Spleen (tissue), 11 donors: ENCODE measurements at regions not wholly inside any gene's neighbourhood (a gene's known extent, or its start where the extent isn't known, plus 50 kb on each side); places are given as distances from the start of the nearest gene placed in this dataset.
"Not testable (repeated sequence)": the region's sequence is repeated elsewhere in the genome, so short reads cannot be mapped to it uniquely, and the experiment has no call there.

Experiments
- DNase-seq: peaks from one replicate; pipeline ENCODE4 v3.0.0-alpha.2; 2020
- H3K27ac ChIP-seq, 8 donors: fragments of 200-600 bp; sonication (generic) in 7 of 8; 1 replicate in 4 of 8; 2 replicates in 4 of 8; pipeline versions ENCODE4 v1.5.0 to v1.8.0; 2016 to 2021; ENCODE audit warnings: inconsistent platforms in 4 of 8, mild to moderate bottlenecking in 4 of 8, moderate library complexity in 1 of 8
- H3K27me3 ChIP-seq, 7 donors: fragments of 200-600 bp; sonication (generic) in 6 of 7; replicated peaks in 1 of 7; 1 replicate in 4 of 7; 2 replicates in 3 of 7; pipeline versions ENCODE4 v1.5.0 to v1.8.0; 2016 to 2021; ENCODE audit warnings: inconsistent platforms in 3 of 7, mild to moderate bottlenecking in 1 of 7
- H3K36me3 ChIP-seq, 6 donors: fragments of 200-600 bp; sonication (generic) in 5 of 6; 1 replicate in 4 of 6; 2 replicates in 2 of 6; pipeline versions ENCODE4 v1.5.0 to v1.8.0; 2016 to 2021; ENCODE audit warnings: inconsistent platforms in 2 of 6
- H3K4me1 ChIP-seq, 6 donors: fragments of 200-600 bp; sonication (generic) in 5 of 6; 1 replicate in 3 of 6; 2 replicates in 3 of 6; pipeline versions ENCODE4 v1.5.0 to v1.8.0; 2016 to 2021; ENCODE audit warnings: inconsistent platforms in 3 of 6
- H3K4me3 ChIP-seq, 8 donors: fragments of 200-600 bp; sonication (generic) in 7 of 8; 1 replicate in 4 of 8; 2 replicates in 4 of 8; pipeline versions ENCODE4 v1.5.0 to v1.8.0; 2016 to 2021; ENCODE audit warnings: inconsistent platforms in 4 of 8, mild to moderate bottlenecking in 4 of 8, moderate library complexity in 2 of 8
- H3K9me3 ChIP-seq, 8 donors: fragments of 200-600 bp; sonication (generic) in 7 of 8; 1 replicate in 4 of 8; 2 replicates in 4 of 8; pipeline versions ENCODE4 v1.5.0 to v1.8.0; 2016 to 2021; ENCODE audit warnings: inconsistent platforms in 4 of 8
- POLR2A ChIP-seq, 3 donors: fragments of 450-650 bp; IDR thresholded peaks; one replicate each; pipeline ENCODE4 v1.5.1; 2017; ENCODE audit warnings: antibody characterized with exemption in 3 of 3, mild to moderate bottlenecking in 1 of 3
- POLR2AphosphoS5 ChIP-seq, 3 donors: sonication (generic); formaldehyde crosslinking; IDR thresholded peaks; one replicate each; pipeline ENCODE4 v1.5.1; 2017; ENCODE audit warnings: antibody characterized with exemption in 3 of 3
- WGBS, 5 donors: extraction: QIAGEN DNeasy Blood & Tissue Kit in 3 of 5; methylation state at CpG; one replicate each; pipeline versions ENCODE4 v1.1.5 to v1.1.7; 2013 to 2018; 5-methylcytosine and 5-hydroxymethylcytosine counted together
- intact Hi-C: fragments of 100-400 bp; cut with DNase I; formaldehyde crosslinking; loops from one replicate; pipeline ENCODE4 v1.15.0; 2023; ENCODE audit warnings: low total_unique reads
- TF ChIP-seq, protein P1 (sequence below), 11 experiments: fragments of 200-600 bp in 7 of 11; fragments of 450-650 bp in 4 of 11; sonication (generic) in 4 of 11; IDR thresholded peaks in 8 of 11; conservative IDR thresholded peaks in 3 of 11; 1 replicate in 7 of 11; 2 replicates in 4 of 11; pipeline versions ENCODE4 v1.4.0 to v1.8.0; 2016 to 2021; ENCODE audit warnings: antibody characterized with exemption in 11 of 11, inconsistent platforms in 4 of 11, mild to moderate bottlenecking in 1 of 11
- donor health status: healthy with polysubstance abuse.
- donor health status: DM: no; HTN: no; CAD: no; lungs with moderate emphysema.
- donor health status: DM: no; HTN: no; CAD: no.
- donor health status: Bipolar disorder and iron deficiency.
- donor health status: healthy.
- donor health status: DM: no; HTN: no; CAD: no.
- donor health status: DM: yes; HTN: yes; CAD: no.

DNA sequence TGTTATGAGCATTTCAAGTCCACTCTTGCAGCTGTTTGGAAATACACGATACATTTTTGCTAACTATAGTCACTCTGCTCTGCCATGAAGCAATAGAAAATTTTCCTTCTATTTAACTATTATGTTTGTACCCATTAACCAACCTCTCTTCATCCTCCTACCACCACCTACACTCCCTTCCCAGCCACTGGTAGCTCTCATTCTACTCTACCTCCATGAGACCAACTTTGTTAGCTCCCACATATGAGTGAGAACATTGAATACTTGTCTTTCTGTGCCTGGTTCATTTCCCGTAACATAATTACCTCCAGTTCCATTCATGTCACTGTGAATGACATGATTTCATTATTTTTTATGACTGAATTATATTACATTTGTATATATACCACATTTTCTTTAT is 505.9 kb upstream of the CCNG1 start:
- H3K4me1 ChIP-seq: no peaks in the 10 kb centered on the region
- 88 to 94% (median 89%) methylated on average over 2 of the region's 2 CpGs for WGBS, 5 donors
- DNase-seq: no peak
- H3K9me3 ChIP-seq: peaks cover 0 to 64% (median 39%) of the 10 kb centered on the region in 8 donors
- intact Hi-C loops: no loop called here
- no peaks in the 10 kb centered on the region for H3K27me3 ChIP-seq
- no peaks in the 10 kb centered on the region for H3K36me3 ChIP-seq
- H3K4me3 ChIP-seq: no peak overlapping the region
- H3K27ac ChIP-seq: no peak overlapping the region
- TF ChIP-seq, protein P1, sequence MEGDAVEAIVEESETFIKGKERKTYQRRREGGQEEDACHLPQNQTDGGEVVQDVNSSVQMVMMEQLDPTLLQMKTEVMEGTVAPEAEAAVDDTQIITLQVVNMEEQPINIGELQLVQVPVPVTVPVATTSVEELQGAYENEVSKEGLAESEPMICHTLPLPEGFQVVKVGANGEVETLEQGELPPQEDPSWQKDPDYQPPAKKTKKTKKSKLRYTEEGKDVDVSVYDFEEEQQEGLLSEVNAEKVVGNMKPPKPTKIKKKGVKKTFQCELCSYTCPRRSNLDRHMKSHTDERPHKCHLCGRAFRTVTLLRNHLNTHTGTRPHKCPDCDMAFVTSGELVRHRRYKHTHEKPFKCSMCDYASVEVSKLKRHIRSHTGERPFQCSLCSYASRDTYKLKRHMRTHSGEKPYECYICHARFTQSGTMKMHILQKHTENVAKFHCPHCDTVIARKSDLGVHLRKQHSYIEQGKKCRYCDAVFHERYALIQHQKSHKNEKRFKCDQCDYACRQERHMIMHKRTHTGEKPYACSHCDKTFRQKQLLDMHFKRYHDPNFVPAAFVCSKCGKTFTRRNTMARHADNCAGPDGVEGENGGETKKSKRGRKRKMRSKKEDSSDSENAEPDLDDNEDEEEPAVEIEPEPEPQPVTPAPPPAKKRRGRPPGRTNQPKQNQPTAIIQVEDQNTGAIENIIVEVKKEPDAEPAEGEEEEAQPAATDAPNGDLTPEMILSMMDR (IDR thresholded peaks at IDR 0.05 in 8 of 11, conservative IDR thresholded peaks at IDR 0.05 in 3 of 11): no peak
- TF ChIP-seq POLR2A (IDR thresholded peaks at IDR 0.05): no peak
- no peak for TF ChIP-seq POLR2AphosphoS5 (IDR thresholded peaks at IDR 0.05)

DNA sequence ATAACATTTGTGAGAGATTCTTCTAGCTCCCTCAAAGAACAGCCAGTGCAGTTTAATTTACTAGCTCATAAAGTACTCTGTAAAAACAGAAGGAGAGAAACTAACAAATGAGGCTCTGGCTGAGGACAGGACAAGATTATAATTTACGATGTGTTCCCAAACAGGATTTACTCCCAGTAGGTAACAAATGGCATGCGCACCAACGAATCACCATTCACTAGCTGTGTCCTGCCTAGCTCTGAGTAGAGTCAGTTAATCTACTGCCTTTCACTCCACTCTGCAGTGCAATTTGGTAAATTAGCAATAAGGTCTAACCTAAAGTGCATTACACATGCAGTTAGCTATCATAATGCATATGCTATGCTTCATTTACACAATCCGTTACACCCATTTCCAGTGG is 497.4 kb upstream of the CCNG1 start:
- intact Hi-C loops: no loop called here
- H3K27me3 ChIP-seq: no peaks in the 10 kb centered on the region
- H3K36me3 ChIP-seq: no peaks in the 10 kb centered on the region
- no peak overlapping the region for H3K4me3 ChIP-seq
- H3K27ac ChIP-seq: no peak overlapping the region
- WGBS, 5 donors: 68 to 80% (median 71%) methylated on average over 4 of the region's 4 CpGs
- no peaks in the 10 kb centered on the region for H3K4me1 ChIP-seq
- H3K9me3 ChIP-seq: peaks cover 0 to 30% (median 16%) of the 10 kb centered on the region in 8 donors
- DNase-seq: no peak
- TF ChIP-seq POLR2A (IDR thresholded peaks at IDR 0.05) (no peak), POLR2AphosphoS5 (IDR thresholded peaks at IDR 0.05) (no peak)
- TF ChIP-seq, protein P1 (IDR thresholded peaks at IDR 0.05 in 8 of 11, conservative IDR thresholded peaks at IDR 0.05 in 3 of 11): no peak

DNA sequence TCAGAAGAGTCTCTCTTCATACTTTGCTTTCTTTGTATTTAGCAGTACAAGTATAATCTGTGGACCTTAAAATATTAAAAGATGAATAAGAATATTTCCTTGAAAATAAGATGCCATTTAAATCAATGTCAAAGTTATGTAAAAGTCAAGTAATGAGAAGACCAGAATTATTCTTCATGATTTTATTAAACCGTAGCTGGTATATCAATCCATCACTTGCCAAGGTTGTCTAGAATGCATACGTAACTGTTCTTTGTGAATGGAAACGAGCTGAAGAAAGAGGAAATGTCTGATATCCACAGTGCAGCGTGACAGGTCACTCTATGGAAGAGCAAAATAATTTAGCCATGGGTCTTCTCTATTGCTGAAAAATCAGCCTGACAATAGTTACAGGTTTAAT is 488.7 kb upstream of the CCNG1 start:
- TF ChIP-seq, protein P1 (IDR thresholded peaks at IDR 0.05 in 8 of 11, conservative IDR thresholded peaks at IDR 0.05 in 3 of 11): no peak
- no peak for TF ChIP-seq POLR2AphosphoS5 (IDR thresholded peaks at IDR 0.05)
- no peak for TF ChIP-seq POLR2A (IDR thresholded peaks at IDR 0.05)
- Histone ChIP-seq H3K9me3 (peaks cover 0 to 14% (median 5%) of the 10 kb centered on the region in 8 donors), H3K4me3 (no peak overlapping the region), H3K27ac (no peak overlapping the region), H3K36me3 (no peaks in the 10 kb centered on the region), H3K27me3 (no peaks in the 10 kb centered on the region), H3K4me1 (no peaks in the 10 kb centered on the region)
- WGBS, 5 donors: 60 to 70% (median 65%) methylated on average over 4 of the region's 4 CpGs
- no peak for DNase-seq
- intact Hi-C loops: no loop called here

DNA sequence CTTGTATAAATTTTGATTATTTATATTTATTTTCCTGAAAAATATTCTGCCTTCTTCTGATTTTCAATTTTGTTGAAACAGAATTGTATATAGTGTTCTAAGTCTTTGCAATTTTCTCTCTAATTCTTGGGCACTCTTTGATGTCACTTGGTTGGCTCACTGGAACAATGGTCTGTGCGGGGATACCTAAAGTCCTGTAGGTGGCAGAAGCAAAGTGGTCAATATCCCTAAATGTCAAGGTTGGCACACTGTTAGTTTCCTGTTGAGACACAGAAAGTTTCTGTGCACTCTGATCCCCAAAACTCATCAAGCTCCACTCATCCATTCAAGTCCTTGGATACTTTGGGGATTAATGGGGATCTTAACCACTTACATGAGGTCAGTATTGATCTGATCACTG is 480.8 kb upstream of the CCNG1 start:
- WGBS, 5 donors: 78 to 93% (median 86%) methylated on average over 1 of the region's 1 CpG
- peaks cover 0 to 16% (median 6%) of the 10 kb centered on the region in 8 donors for H3K9me3 ChIP-seq
- H3K4me1 ChIP-seq: no peaks in the 10 kb centered on the region
- H3K4me3 ChIP-seq: no peak overlapping the region
- H3K27ac ChIP-seq: no peak overlapping the region
- DNase-seq: no peak
- no peak for TF ChIP-seq POLR2AphosphoS5 (IDR thresholded peaks at IDR 0.05)
- no peak for TF ChIP-seq POLR2A (IDR thresholded peaks at IDR 0.05)
- TF ChIP-seq, protein P1 (IDR thresholded peaks at IDR 0.05 in 8 of 11, conservative IDR thresholded peaks at IDR 0.05 in 3 of 11): no peak
- no peaks in the 10 kb centered on the region for H3K27me3 ChIP-seq
- intact Hi-C loops: no loop called here
- no peaks in the 10 kb centered on the region for H3K36me3 ChIP-seq

DNA sequence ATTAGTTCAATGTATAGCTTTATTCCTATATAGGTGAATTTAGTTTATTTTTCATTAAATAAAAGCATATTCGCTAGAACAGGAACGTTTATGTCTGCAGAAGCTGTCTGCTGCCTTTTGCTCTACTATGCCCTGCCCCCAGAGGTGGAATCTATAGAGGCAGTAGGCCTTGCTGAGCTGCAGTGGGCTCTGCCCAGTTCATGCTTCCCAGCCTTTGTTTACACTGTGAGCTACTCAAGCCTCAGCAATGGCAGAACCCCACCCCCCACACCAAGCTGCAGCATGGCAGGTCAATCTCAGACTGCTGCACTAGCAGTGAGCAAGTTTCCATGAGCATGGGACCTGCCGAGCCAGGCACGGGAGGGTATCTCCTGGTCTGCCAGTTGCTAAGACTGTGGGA is 473.3 kb upstream of the CCNG1 start:
- WGBS, 5 donors: 63 to 84% (median 76%) methylated on average over 2 to 4 of the region's 4 CpGs
- DNase-seq, intact Hi-C loops: not testable (repeated sequence)

More for the DNA sequence above, 473.3 kb upstream of the CCNG1 start:
- H3K27ac ChIP-seq, H3K27me3 ChIP-seq, H3K4me1 ChIP-seq, H3K4me3 ChIP-seq, H3K36me3 ChIP-seq: not testable (repeated sequence)
- H3K9me3 ChIP-seq: peaks cover 2 to 41% (median 28%) of the 10 kb centered on the region in 8 donors
